HEK293T (cell line): ENCODE measurements at regions not wholly inside any gene's neighbourhood (a gene's known extent, or its start where the extent isn't known, plus 50 kb on each side); places are given as distances from the start of the nearest gene placed in this dataset.

ENCODE experiments used
- CTCF ChIA-PET: fragments of 350-600 bp; formaldehyde crosslinking; extraction: SDS; loops from one replicate; lab custom pipeline; 2021; ENCODE audit warnings: antibody characterized with exemption, inconsistent platforms; lab: Yijun Ruan, JAX
- POLR2A ChIA-PET: fragments of 350-600 bp; formaldehyde crosslinking; extraction: SDS; loops from one replicate; lab custom pipeline; 2020; ENCODE audit warnings: antibody characterized with exemption, inconsistent platforms; lab: Yijun Ruan, JAX
- DNase-seq: peaks from one replicate; pipeline ENCODE4 v3.0.0; 2012; ENCODE audit warnings: mixed read lengths; ENCODE audit errors: extremely low spot score
- ARNT ChIP-seq: fragments of 450-650 bp; IDR thresholded peaks from 2 replicates; pipeline ENCODE4 v1.6.1; 2017; ENCODE audit warnings: mild to moderate bottlenecking
- BHLHE40 ChIP-seq: fragments of 450-650 bp; IDR thresholded peaks from 2 replicates; pipeline ENCODE4 v1.6.1; 2016; ENCODE audit warnings: mild to moderate bottlenecking, moderate library complexity, borderline replicate concordance
- CTBP1 ChIP-seq: fragments of 450-650 bp; IDR thresholded peaks from 2 replicates; pipeline ENCODE4 v1.6.1; 2016; ENCODE audit warnings: borderline replicate concordance
- ELF4 ChIP-seq: fragments of 450-650 bp; IDR thresholded peaks from 2 replicates; pipeline ENCODE4 v1.6.1; 2017; ENCODE audit warnings: antibody characterized with exemption
- FOXA1 ChIP-seq: fragments of 450-650 bp; IDR thresholded peaks from 2 replicates; pipeline ENCODE4 v1.6.1; 2016; ENCODE audit warnings: mild to moderate bottlenecking
- FOXK2 ChIP-seq: fragments of 450-650 bp; IDR thresholded peaks from 2 replicates; pipeline ENCODE4 v1.6.1; 2016; ENCODE audit warnings: mild to moderate bottlenecking
- FOXM1 ChIP-seq: fragments of 450-650 bp; IDR thresholded peaks from 2 replicates; pipeline ENCODE4 v1.6.1; 2017; ENCODE audit warnings: mild to moderate bottlenecking, borderline replicate concordance
- HDGF ChIP-seq: fragments of 450-650 bp; IDR thresholded peaks from 2 replicates; pipeline ENCODE4 v1.6.1; 2017; ENCODE audit warnings: antibody characterized with exemption, borderline replicate concordance
- L3MBTL2 ChIP-seq: fragments of 450-650 bp; conservative IDR thresholded peaks from 2 replicates; pipeline ENCODE4 v1.6.1; 2016; ENCODE audit warnings: mild to moderate bottlenecking
- LEF1 ChIP-seq: fragments of 450-650 bp; IDR thresholded peaks from 2 replicates; pipeline ENCODE4 v1.6.1; 2017; ENCODE audit warnings: mild to moderate bottlenecking, borderline replicate concordance
- NFRKB ChIP-seq: fragments of 450-650 bp; IDR thresholded peaks from 2 replicates; pipeline ENCODE4 v1.6.1; 2016; ENCODE audit warnings: mild to moderate bottlenecking, moderate library complexity
- PKNOX1 ChIP-seq: fragments of 450-650 bp; IDR thresholded peaks from 2 replicates; pipeline ENCODE4 v1.6.1; 2016
- SP1 ChIP-seq: fragments of 450-650 bp; IDR thresholded peaks from 2 replicates; pipeline ENCODE4 v1.6.1; 2017
- SUZ12 ChIP-seq: fragments of 450-650 bp; IDR thresholded peaks from 2 replicates; pipeline ENCODE4 v1.6.1; 2016; ENCODE audit warnings: mild to moderate bottlenecking
- TARDBP ChIP-seq: fragments of 450-650 bp; IDR thresholded peaks from 2 replicates; pipeline ENCODE4 v1.6.1; 2016
- ZNF384 ChIP-seq: fragments of 450-650 bp; IDR thresholded peaks from 2 replicates; pipeline ENCODE4 v1.6.1; 2016

- POLR2A ChIA-PET = no interaction called here
- no peak for DNase-seq
- CTCF ChIA-PET = no interaction called here
- TF ChIP-seq ELF4 (no peak), CTBP1 (no peak), TARDBP (no peak), HDGF (no peak), SP1 (no peak), FOXM1 (no peak), LEF1 (no peak), ARNT (no peak), FOXK2 (no peak), PKNOX1 (no peak)
These were observed 1051.2 kb downstream of the TBC1D22A start for GRCh38 chr22:47813661-47814060.

DNA sequence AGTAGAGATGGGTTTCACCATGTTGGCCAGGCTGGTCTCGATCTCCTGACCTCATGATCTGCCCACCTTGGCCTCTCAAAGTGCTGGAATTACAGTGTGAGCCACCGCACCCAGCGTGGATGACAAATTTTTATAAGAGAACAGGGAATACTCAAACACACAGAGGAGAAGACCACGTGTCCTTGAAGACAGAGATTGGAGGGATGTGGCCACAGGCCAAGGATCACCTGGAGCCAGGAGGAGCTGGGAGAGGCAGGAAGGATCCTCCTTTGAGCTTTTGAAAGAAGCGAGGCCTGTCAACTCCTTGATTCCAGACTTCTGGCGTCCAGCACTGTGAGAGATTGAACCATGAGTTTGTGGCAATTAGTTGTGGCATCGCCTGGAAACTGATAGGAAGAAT lies 1049.5 kb downstream of the TBC1D22A start:
- POLR2A ChIA-PET = no interaction called here
- CTCF ChIA-PET = no interaction called here
- no peak for DNase-seq
- TF ChIP-seq ZNF384 (no peak), L3MBTL2 (no peak), FOXM1 (no peak), FOXK2 (no peak), TARDBP (no peak), SP1 (no peak)

- POLR2A ChIA-PET = no interaction called here
- CTCF ChIA-PET = no interaction called here
- TF ChIP-seq FOXA1 (no peak), SP1 (no peak), TARDBP (no peak), ELF4 (no peak), HDGF (no peak), LEF1 (no peak), PKNOX1 (no peak), L3MBTL2 (no peak)
- DNase-seq = no peak
These were observed 1048.4 kb downstream of the TBC1D22A start for GRCh38 chr22:47810505-47811500.

DNA sequence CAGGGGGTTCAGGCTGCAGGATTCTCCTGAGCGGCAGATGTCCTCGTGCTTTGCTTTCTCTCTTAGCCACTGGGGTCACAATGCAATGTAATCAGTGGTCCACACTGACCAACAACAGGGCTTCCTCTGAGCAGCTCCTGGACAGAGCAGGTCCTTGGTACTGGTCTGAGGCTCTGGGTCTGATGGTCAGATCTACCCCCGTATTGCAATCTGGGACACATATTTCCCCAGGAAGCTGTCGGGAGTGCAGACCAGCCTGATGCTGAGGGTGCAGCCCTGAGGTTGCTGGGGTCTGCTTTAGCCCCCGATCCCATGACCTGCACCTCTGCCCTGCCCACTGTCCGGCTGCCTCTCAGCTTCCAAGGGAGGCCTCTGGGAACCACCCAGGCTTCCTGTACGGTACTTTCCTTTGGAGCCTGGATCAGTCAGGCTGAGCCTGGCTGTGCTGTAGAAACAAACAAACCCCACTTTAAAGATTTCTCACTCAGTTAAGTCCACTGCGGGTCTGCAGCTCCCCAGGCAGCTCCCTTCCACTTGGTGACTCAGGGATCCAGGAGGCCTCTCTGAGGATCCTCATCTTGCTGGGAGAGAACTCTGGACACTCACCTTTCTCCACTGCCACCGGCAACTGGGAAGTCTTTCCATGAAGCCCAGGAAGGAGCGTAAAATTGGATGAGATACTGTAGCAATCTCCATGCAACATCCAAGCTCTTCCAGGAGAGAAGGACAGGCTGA lies 1046.6 kb downstream of the TBC1D22A start:
- DNase-seq = no peak
- ChIA-PET CTCF (no interaction called here), POLR2A (no interaction called here)
- TF ChIP-seq FOXA1 = no peak
- no peak for TF ChIP-seq FOXM1
- TF ChIP-seq ZNF384 = no peak
- no peak for TF ChIP-seq CTBP1
- TF ChIP-seq HDGF = no peak
- TF ChIP-seq LEF1 = no peak
- TF ChIP-seq NFRKB = no peak
- TF ChIP-seq FOXK2 = no peak
- TF ChIP-seq SP1 = no peak
- TF ChIP-seq SUZ12 = no peak
- no peak for TF ChIP-seq ARNT
- no peak for TF ChIP-seq BHLHE40
- TF ChIP-seq ELF4 = no peak
- no peak for TF ChIP-seq TARDBP
- TF ChIP-seq PKNOX1 = no peak
- TF ChIP-seq L3MBTL2 = no peak

DNA sequence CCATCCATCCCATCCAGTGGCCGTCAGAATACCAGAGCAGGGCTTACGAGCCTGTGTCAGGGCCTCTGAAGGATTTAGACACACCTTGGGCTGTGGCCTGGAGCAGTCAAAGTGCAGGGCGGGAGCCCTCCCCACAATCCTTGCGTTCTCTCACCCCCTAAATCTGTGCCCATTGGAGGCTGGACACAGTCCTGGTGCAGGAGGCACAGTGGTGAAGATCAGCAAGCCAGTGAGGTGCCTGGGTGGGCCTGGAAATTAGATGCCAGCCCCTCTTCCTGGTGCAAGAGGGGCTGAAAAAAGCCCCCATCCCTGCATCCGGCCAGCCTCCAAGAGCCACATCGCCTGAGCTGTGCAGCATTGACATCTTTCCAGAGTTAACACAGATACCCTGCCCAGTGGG lies 1045.8 kb downstream of the TBC1D22A start:
- ChIA-PET POLR2A (no interaction called here), CTCF (no interaction called here)
- TF ChIP-seq PKNOX1 = no peak
- no peak for TF ChIP-seq NFRKB
- TF ChIP-seq SUZ12 = no peak
- TF ChIP-seq ARNT = no peak
- TF ChIP-seq FOXM1 = no peak
- no peak for TF ChIP-seq ZNF384
- no peak for TF ChIP-seq TARDBP
- TF ChIP-seq BHLHE40 = no peak
- TF ChIP-seq FOXK2 = no peak
- TF ChIP-seq LEF1 = no peak
- no peak for TF ChIP-seq SP1
- no peak for TF ChIP-seq ELF4
- no peak for TF ChIP-seq HDGF
- TF ChIP-seq L3MBTL2 = no peak
- no peak for TF ChIP-seq CTBP1
- no peak for TF ChIP-seq FOXA1
- no peak for DNase-seq
